ENCODE measurements at regions not wholly inside any gene's neighbourhood (a gene's known extent, or its start where the extent isn't known, plus 50 kb on each side); places are given as distances from the start of the nearest gene placed in this dataset.

- H3K79me2 ChIP-seq (ENCODE audit: control insufficient read depth, insufficient read depth, low read length), result no peaks in the 10 kb centered on the region
- H3K4me2 ChIP-seq (ENCODE audit: control insufficient read depth, insufficient read depth), result no peak overlapping the region
- H4K20me1 ChIP-seq (ENCODE audit: control insufficient read depth, insufficient read depth), result no peaks in the 10 kb centered on the region
- H3K9ac ChIP-seq (ENCODE audit: control insufficient read depth, insufficient read depth, low read length), result no peak overlapping the region
- no peak overlapping the region for H2AFZ ChIP-seq (ENCODE audit: control insufficient read depth, low read depth, low read length)
- FAIRE-seq (no peak), DNase-seq (ENCODE audit: low read depth, low spot score) (no peak), ATAC-seq (no peak)
- 0% methylated on average over 1 of the region's 1 CpG for WGBS (ENCODE audit: insufficient coverage, insufficient replicate concordance, low lambda C conversion rate, missing lambda C conversion rate)
- no peaks in the 10 kb centered on the region for H3K4me1 ChIP-seq (ENCODE audit: control insufficient read depth, insufficient read depth, low read length)
- no peaks in the 10 kb centered on the region for H3K9me3 ChIP-seq (replicated peaks; ENCODE audit: control insufficient read depth, insufficient read depth, low read length)
- in situ Hi-C loops (cut with MboI) (no loop called here), intact Hi-C loops (cut with micrococcal nuclease; ENCODE audit: unreplicated experiment) (no loop called here)
- POLR2A ChIA-PET, result no interaction called here
- no TSS peak for BruUV-seq (replicated peaks)
- H3K36me3 ChIP-seq (ENCODE audit: control insufficient read depth in 2 of 2, insufficient read depth in 2 of 2, low read length in 1 of 2), result no peaks in the 10 kb centered on the region
- H3K27ac ChIP-seq (ENCODE audit: control insufficient read depth, insufficient read depth), result no peak overlapping the region
- RAD21 ChIA-PET (ENCODE audit: unreplicated experiment), result no interaction called here
- H3K27me3 ChIP-seq (replicated peaks in 1 of 2; ENCODE audit: control insufficient read depth in 2 of 2, insufficient read depth in 2 of 2, low read length in 1 of 2), result no peaks in the 10 kb centered on the region
- TF ChIP-seq SREBF1 (IDR thresholded peaks at IDR 0.05; ENCODE audit: low read length) (no peak), TCF7 (IDR thresholded peaks at IDR 0.05; ENCODE audit: borderline replicate concordance) (no peak), ZBTB40 (IDR thresholded peaks at IDR 0.05; ENCODE audit: borderline replicate concordance) (no peak), NRF1 (conservative IDR thresholded peaks at IDR 0.05; ENCODE audit: low read depth, low read length) (no peak), E2F8 (IDR thresholded peaks at IDR 0.05; ENCODE audit: low read depth, partially characterized antibody) (no peak)
- H3K4me3 ChIP-seq, result no peak overlapping the region
- SMC1A ChIA-PET (ENCODE audit: uncharacterized antibody, unreplicated experiment), result no interaction called here
- CTCF ChIA-PET, result no interaction called here
Measured at GRCh38 chr2:116319001-116319400, 1495.5 kb upstream of the DDX18 start.

Data from GM12878 (cell line).